Body of pancreas (tissue), 4 donors: ENCODE measurements at regions not wholly inside any gene's neighbourhood (a gene's known extent, or its start where the extent isn't known, plus 50 kb on each side); places are given as distances from the start of the nearest gene placed in this dataset.

Experiments
- POLR2A ChIP-seq, 3 donors: fragments of 450-650 bp; IDR thresholded peaks; one replicate each; pipeline ENCODE4 v1.6.1; 2016; ENCODE audit warnings: antibody characterized with exemption in 3 of 3, mild to moderate bottlenecking in 2 of 3
- TF ChIP-seq, protein P1 (sequence below), 7 experiments: fragments of 450-650 bp in 4 of 7; fragments of 200-600 bp in 3 of 7; sonication (generic) in 3 of 7; IDR thresholded peaks; one replicate each; pipeline ENCODE4 v1.5.1; 2016 to 2019; ENCODE audit warnings: antibody characterized with exemption in 7 of 7

DNA sequence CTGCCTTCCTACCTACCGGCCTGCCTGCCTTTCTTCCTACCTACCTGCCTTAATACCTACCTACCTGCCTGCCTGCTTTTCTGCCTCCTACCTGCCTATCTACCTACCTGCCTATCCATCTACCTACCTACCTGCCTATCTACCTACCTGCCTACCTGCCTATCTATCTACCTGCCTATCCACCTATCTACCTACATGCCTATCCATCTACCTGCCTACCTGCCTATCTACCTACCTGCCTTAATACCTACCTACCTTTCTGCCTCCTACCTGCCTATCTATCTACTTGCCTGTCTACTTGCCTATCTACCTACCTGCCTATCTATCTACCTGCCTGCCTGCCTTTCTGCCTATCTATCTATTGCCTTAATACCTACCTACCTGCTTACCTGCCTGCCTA is 383.8 kb upstream of the PSMD7 start:
- TF ChIP-seq POLR2A (IDR thresholded peaks at IDR 0.05), result no peak
- TF ChIP-seq, protein P1, sequence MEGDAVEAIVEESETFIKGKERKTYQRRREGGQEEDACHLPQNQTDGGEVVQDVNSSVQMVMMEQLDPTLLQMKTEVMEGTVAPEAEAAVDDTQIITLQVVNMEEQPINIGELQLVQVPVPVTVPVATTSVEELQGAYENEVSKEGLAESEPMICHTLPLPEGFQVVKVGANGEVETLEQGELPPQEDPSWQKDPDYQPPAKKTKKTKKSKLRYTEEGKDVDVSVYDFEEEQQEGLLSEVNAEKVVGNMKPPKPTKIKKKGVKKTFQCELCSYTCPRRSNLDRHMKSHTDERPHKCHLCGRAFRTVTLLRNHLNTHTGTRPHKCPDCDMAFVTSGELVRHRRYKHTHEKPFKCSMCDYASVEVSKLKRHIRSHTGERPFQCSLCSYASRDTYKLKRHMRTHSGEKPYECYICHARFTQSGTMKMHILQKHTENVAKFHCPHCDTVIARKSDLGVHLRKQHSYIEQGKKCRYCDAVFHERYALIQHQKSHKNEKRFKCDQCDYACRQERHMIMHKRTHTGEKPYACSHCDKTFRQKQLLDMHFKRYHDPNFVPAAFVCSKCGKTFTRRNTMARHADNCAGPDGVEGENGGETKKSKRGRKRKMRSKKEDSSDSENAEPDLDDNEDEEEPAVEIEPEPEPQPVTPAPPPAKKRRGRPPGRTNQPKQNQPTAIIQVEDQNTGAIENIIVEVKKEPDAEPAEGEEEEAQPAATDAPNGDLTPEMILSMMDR (IDR thresholded peaks at IDR 0.05), result no peak
